H9 (cell line): ENCODE measurements at regions not wholly inside any gene's neighbourhood (a gene's known extent, or its start where the extent isn't known, plus 50 kb on each side); places are given as distances from the start of the nearest gene placed in this dataset.

Experiments
- DNase-seq: peaks from one replicate; pipeline ENCODE4 v3.0.0-alpha.2; 2017
- H2AFZ ChIP-seq: one replicate; pipeline ENCODE4 v1.6.1; 2013; ENCODE audit warnings: mild to moderate bottlenecking, low read length, control low read depth, moderate library complexity
- H2AK5ac ChIP-seq: 2 replicates; pipeline ENCODE4 v1.6.1; 2013; ENCODE audit warnings: low read length, control low read depth, mixed read lengths; ENCODE audit not compliant: insufficient read length
- H2BK120ac ChIP-seq: one replicate; pipeline ENCODE4 v1.6.1; 2013; ENCODE audit warnings: low read depth, mild to moderate bottlenecking, low read length, control low read depth, inconsistent platforms; ENCODE audit not compliant: poor library complexity, severe bottlenecking
- H2BK12ac ChIP-seq: 2 replicates; pipeline ENCODE4 v1.6.1; 2013; ENCODE audit warnings: low read length, control low read depth, mixed read lengths, low read depth; ENCODE audit not compliant: insufficient read length
- H2BK15ac ChIP-seq: 2 replicates; pipeline ENCODE4 v1.6.1; 2013; ENCODE audit warnings: low read depth, low read length, control low read depth
- H2BK20ac ChIP-seq: one replicate; pipeline ENCODE4 v1.6.1; 2013; ENCODE audit warnings: low read depth, mild to moderate bottlenecking, low read length, control low read depth, inconsistent platforms; ENCODE audit not compliant: poor library complexity, severe bottlenecking
- H2BK5ac ChIP-seq: 2 replicates; pipeline ENCODE4 v1.6.1; 2013; ENCODE audit warnings: low read length, control low read depth, mixed read lengths; ENCODE audit not compliant: insufficient read length
- H3K14ac ChIP-seq: 2 replicates; pipeline ENCODE4 v1.6.1; 2013; ENCODE audit warnings: low read length, control low read depth; ENCODE audit not compliant: insufficient read depth
- H3K18ac ChIP-seq: 2 replicates; pipeline ENCODE4 v1.6.1; 2013; ENCODE audit warnings: low read depth, mild to moderate bottlenecking, mixed read lengths, low read length, control low read depth; ENCODE audit not compliant: insufficient read length
- H3K23ac ChIP-seq: 2 replicates; pipeline ENCODE4 v1.6.1; 2013; ENCODE audit warnings: low read length, control low read depth, mixed read lengths, low read depth; ENCODE audit not compliant: insufficient read length
- H3K23me2 ChIP-seq: 2 replicates; pipeline ENCODE4 v1.6.1; 2013; ENCODE audit warnings: low read depth, mild to moderate bottlenecking, mixed read lengths, low read length, control low read depth; ENCODE audit not compliant: insufficient read length, poor library complexity, severe bottlenecking
- H3K27ac ChIP-seq: 2 replicates; pipeline ENCODE4 v1.5.1; 2013; ENCODE audit warnings: low read length, control low read depth, mixed read lengths, low read depth; ENCODE audit not compliant: insufficient read length
- H3K27me3 ChIP-seq: 2 replicates; pipeline ENCODE4 v1.6.1; 2013; ENCODE audit warnings: low read length, control low read depth, inconsistent platforms; ENCODE audit not compliant: insufficient read depth
- H3K4ac ChIP-seq: 2 replicates; pipeline ENCODE4 v1.6.1; 2013; ENCODE audit warnings: low read depth, mild to moderate bottlenecking, control low read depth, inconsistent platforms, low read length, moderate library complexity
- H3K4me1 ChIP-seq: 2 replicates; pipeline ENCODE4 v1.6.1; 2013; ENCODE audit warnings: low read length, control low read depth, inconsistent platforms; ENCODE audit not compliant: insufficient read depth
- H3K4me2 ChIP-seq: 2 replicates; pipeline ENCODE4 v1.6.1; 2013; ENCODE audit warnings: low read length, control low read depth, mixed read lengths; ENCODE audit not compliant: insufficient read length, insufficient read depth
- H3K56ac ChIP-seq: 2 replicates; pipeline ENCODE4 v1.6.1; 2013; ENCODE audit warnings: low read depth, mild to moderate bottlenecking, mixed read lengths, low read length, control low read depth; ENCODE audit not compliant: insufficient read length
- H3K79me1 ChIP-seq: 2 replicates; pipeline ENCODE4 v1.6.1; 2013; ENCODE audit warnings: low read depth, mild to moderate bottlenecking, moderate library complexity, low read length, control low read depth, inconsistent platforms; ENCODE audit not compliant: insufficient read depth, poor library complexity, severe bottlenecking
- H3K79me2 ChIP-seq: 2 replicates; pipeline ENCODE4 v1.6.1; 2013; ENCODE audit warnings: low read length, control low read depth, inconsistent platforms; ENCODE audit not compliant: insufficient read depth
- H3K9ac ChIP-seq: 2 replicates; pipeline ENCODE4 v1.6.1; 2013; ENCODE audit warnings: low read length, control low read depth, mixed read lengths; ENCODE audit not compliant: insufficient read length; ENCODE audit errors: extremely low read depth
- H3K9me3 ChIP-seq: one replicate; pipeline ENCODE4 v1.6.1; 2013; ENCODE audit warnings: low read depth, low read length, inconsistent platforms; ENCODE audit not compliant: control insufficient read depth
- H3T11ph ChIP-seq: one replicate; pipeline ENCODE4 v1.6.1; 2013; ENCODE audit warnings: mild to moderate bottlenecking, low read length, control low read depth, inconsistent platforms
- H4K20me1 ChIP-seq: one replicate; pipeline ENCODE4 v1.6.1; 2013; ENCODE audit not compliant: control insufficient read depth, insufficient read length, insufficient read depth
- H4K5ac ChIP-seq: 2 replicates; pipeline ENCODE4 v1.6.1; 2013; ENCODE audit warnings: low read depth, mild to moderate bottlenecking, mixed read lengths, low read length, control low read depth; ENCODE audit not compliant: insufficient read length
- H4K8ac ChIP-seq: replicated peaks from 2 replicates; pipeline ENCODE4 v1.6.1; 2013; ENCODE audit warnings: low read length, control low read depth, mixed read lengths, low read depth; ENCODE audit not compliant: insufficient read length
- H4K91ac ChIP-seq: 2 replicates; pipeline ENCODE4 v1.6.1; 2013; ENCODE audit warnings: low read depth, mild to moderate bottlenecking, moderate library complexity, mixed read lengths, low read length, control low read depth; ENCODE audit not compliant: insufficient read length
- H3K27ac Mint-ChIP-seq, 3 experiments: 2 replicates in 2 of 3; 3 replicates in 1 of 3; pipeline ENCODE4 v1.8.0; 2020 to 2021; ENCODE audit warnings: mixed read lengths in 3 of 3, mild to moderate bottlenecking in 1 of 3, moderate library complexity in 1 of 3
- H3K27me3 Mint-ChIP-seq: 2 replicates; pipeline ENCODE4 v1.8.0; 2021; ENCODE audit warnings: low read depth, mild to moderate bottlenecking, moderate library complexity, mixed read lengths
- H3K36me3 Mint-ChIP-seq, 3 experiments: 2 replicates in 2 of 3; 3 replicates in 1 of 3; pipeline ENCODE4 v1.8.0; 2020 to 2021; ENCODE audit warnings: low read depth in 3 of 3, mixed read lengths in 3 of 3; ENCODE audit not compliant: insufficient read depth in 1 of 3
- H3K4me1 Mint-ChIP-seq, 2 experiments: 2 replicates each; pipeline ENCODE4 v1.8.0; 2020; ENCODE audit warnings: mixed read lengths in 2 of 2
- H3K4me3 Mint-ChIP-seq, 2 experiments: 2 replicates in 1 of 2; 3 replicates in 1 of 2; pipeline ENCODE4 v1.8.0; 2020 to 2021; ENCODE audit warnings: mild to moderate bottlenecking in 2 of 2, mixed read lengths in 2 of 2, moderate library complexity in 1 of 2
- H3K9me3 Mint-ChIP-seq, 2 experiments: 2 replicates in 1 of 2; 3 replicates in 1 of 2; pipeline ENCODE4 v1.8.0; 2020; ENCODE audit warnings: mild to moderate bottlenecking in 2 of 2, mixed read lengths in 2 of 2, moderate library complexity in 1 of 2
- CTCF ChIP-seq: fragments of 200-600 bp; sonication (generic); conservative IDR thresholded peaks from 3 replicates; pipeline ENCODE4 v1.8.0; 2021; ENCODE audit warnings: antibody characterized with exemption, mild to moderate bottlenecking

- Histone ChIP-seq H2AFZ (no peak overlapping the region), H4K5ac (no peak overlapping the region), H3K4me1 (no peaks in the 10 kb centered on the region), H2AK5ac (no peak overlapping the region), H3K4me2 (no peak overlapping the region), H4K8ac (no peak overlapping the region), H4K20me1 (no peaks in the 10 kb centered on the region), H3K4ac (no peak overlapping the region), H2BK120ac (no peak overlapping the region), H3K9me3 (no peaks in the 10 kb centered on the region), H3K27me3 (no peaks in the 10 kb centered on the region), H3K18ac (no peak overlapping the region), H4K91ac (no peak overlapping the region), H3K14ac (no peak overlapping the region), H3T11ph (no peak overlapping the region), H3K23ac (no peak overlapping the region), H2BK5ac (no peak overlapping the region), H3K27ac (no peak overlapping the region), H2BK12ac (no peak overlapping the region), H3K79me1 (no peaks in the 10 kb centered on the region), H3K9ac (no peak overlapping the region), H2BK15ac (no peak overlapping the region), H3K23me2 (no peaks in the 10 kb centered on the region), H3K56ac (no peak overlapping the region), H3K79me2 (no peaks in the 10 kb centered on the region), H2BK20ac (no peak overlapping the region)
- Mint-ChIP-seq H3K27ac (no peak overlapping the region), H3K27me3 (no peaks in the 10 kb centered on the region), H3K4me1 (peaks cover 9 to 12% of the 10 kb centered on the region in 2 experiments), H3K9me3 (no peaks in the 10 kb centered on the region), H3K36me3 (no peaks in the 10 kb centered on the region), H3K4me3 (no peak overlapping the region)
- DNase-seq = no peak
- no peak for TF ChIP-seq CTCF
Measured at GRCh38 chr11:28699701-28700100, 591.5 kb downstream of the METTL15 start.
